Psoas muscle (tissue), 7 donors: ENCODE measurements at regions not wholly inside any gene's neighbourhood (a gene's known extent, or its start where the extent isn't known, plus 50 kb on each side); places are given as distances from the start of the nearest gene placed in this dataset.
"Not testable (repeated sequence)": the region's sequence is repeated elsewhere in the genome, so short reads cannot be mapped to it uniquely, and the experiment has no call there.

Experiments used
- ATAC-seq, 4 donors: fragments of 200-7000 bp; cut with Tn5 transposase; one replicate each; pipeline ENCODE4 v1.9.1; 2020; ENCODE audit warnings: moderate library complexity in 3 of 4, mild to moderate bottlenecking in 2 of 4
- DNase-seq, 2 donors: peaks; one replicate each; pipeline ENCODE4 v3.0.0-alpha.2; 2020
- H3K27ac ChIP-seq: fragments of 200-600 bp; one replicate; pipeline ENCODE4 v1.8.0; 2022
- H3K27me3 ChIP-seq, 3 donors: fragments of 200-600 bp in 1 of 3; one replicate each; pipeline versions ENCODE4 v1.6.1 to v1.8.0; 2013 to 2022; ENCODE audit warnings: low read length in 2 of 3, mild to moderate bottlenecking in 2 of 3, moderate library complexity in 1 of 3; ENCODE audit not compliant: insufficient read depth in 3 of 3
- H3K36me3 ChIP-seq, 2 donors: fragments of 200-600 bp in 1 of 2; one replicate each; pipeline versions ENCODE4 v1.6.1 to v1.8.0; 2013 to 2022; ENCODE audit warnings: low read depth in 1 of 2, mild to moderate bottlenecking in 1 of 2, moderate library complexity in 1 of 2; ENCODE audit not compliant: insufficient read depth in 1 of 2
- H3K4me1 ChIP-seq: fragments of 200-600 bp; one replicate; pipeline ENCODE4 v1.8.0; 2022
- H3K4me3 ChIP-seq: fragments of 200-600 bp; one replicate; pipeline ENCODE4 v1.8.0; 2022; ENCODE audit warnings: mild to moderate bottlenecking
- H3K9me3 ChIP-seq: fragments of 200-600 bp; one replicate; pipeline ENCODE4 v1.8.0; 2022
- CTCF ChIP-seq: fragments of 200-600 bp; IDR thresholded peaks from one replicate; pipeline ENCODE4 v1.8.0; 2022; ENCODE audit warnings: antibody characterized with exemption
- WGBS, 3 donors: extraction: QIAGEN DNeasy Blood & Tissue Kit; methylation state at CpG; one replicate each; pipeline versions ENCODE4 v1.1.6 to v1.1.7; 2013; 5-methylcytosine and 5-hydroxymethylcytosine counted together
- intact Hi-C, 2 donors: fragments of 100-400 bp; cut with DNase I; formaldehyde crosslinking; loops; one replicate each; pipeline versions ENCODE4 v1.11.0 to v1.14.2; 2022
- donor health status: healthy with polysubstance abuse.
- donor health status: DM: no; HTN: no; CAD: no; lungs with moderate emphysema.
- donor health status: Bipolar disorder and iron deficiency.
- donor health status: healthy.
- donor health status: DM: yes; HTN: yes; CAD: no.
- donor health status: DM: no; HTN: no; CAD: no.
- donor health status: DM: yes; HTN: yes; CAD: no.

GRCh38 chr4:28482580-28483270 lies 1622.1 kb downstream of the STIM2 start:
- no peak for ATAC-seq
- no peaks in the 10 kb centered on the region for H3K27me3 ChIP-seq
- no peaks in the 10 kb centered on the region for H3K9me3 ChIP-seq
- TF ChIP-seq CTCF = no peak
- intact Hi-C loops = no loop called here
- WGBS, 3 donors = 55 to 63% (median 59%) methylated on average over 7 of the region's 7 CpGs
- no peak overlapping the region for H3K4me3 ChIP-seq
- no peak for DNase-seq
- H3K4me1 ChIP-seq = no peaks in the 10 kb centered on the region
- no peaks in the 10 kb centered on the region for H3K36me3 ChIP-seq
- no peak overlapping the region for H3K27ac ChIP-seq

- DNase-seq (no peak), ATAC-seq (no peak)
- Histone ChIP-seq H3K36me3 (no peaks in the 10 kb centered on the region), H3K27ac (no peak overlapping the region), H3K4me3 (no peak overlapping the region), H3K9me3 (no peaks in the 10 kb centered on the region), H3K27me3 (no peaks in the 10 kb centered on the region), H3K4me1 (no peaks in the 10 kb centered on the region)
- intact Hi-C loops = loop anchor here in 1 of 2 donors (5.0 kb wide), 1 partner anchor 1994 kb away; no protein-coding TSS in a partner anchor
- 74 to 81% (median 77%) methylated on average over 1 of the region's 1 CpG for WGBS, 3 donors
- no peak for TF ChIP-seq CTCF
These were observed 1627.4 kb downstream of the STIM2 start for GRCh38 chr4:28488021-28488420.

- DNase-seq (no peak), ATAC-seq (no peak)
- WGBS, 3 donors = 80 to 89% (median 83%) methylated on average over 3 of the region's 3 CpGs
These were observed 1630.0 kb downstream of the STIM2 start for GRCh38 chr4:28490669-28491068.

GRCh38 chr4:28505064-28505463 lies 1644.4 kb downstream of the STIM2 start:
- TF ChIP-seq CTCF = no peak
- Histone ChIP-seq H3K9me3 (no peaks in the 10 kb centered on the region), H3K4me1 (no peaks in the 10 kb centered on the region), H3K27me3 (no peaks in the 10 kb centered on the region), H3K27ac (no peak overlapping the region), H3K4me3 (no peak overlapping the region), H3K36me3 (no peaks in the 10 kb centered on the region)
- ATAC-seq (no peak), DNase-seq (no peak)
- WGBS, 3 donors = 85 to 91% (median 87%) methylated on average over 4 of the region's 4 CpGs
- intact Hi-C loops = no loop called here

More at GRCh38 chr4:28490669-28491068, 1630.0 kb downstream of the STIM2 start:
- H3K4me1 ChIP-seq = no peaks in the 10 kb centered on the region
- no peaks in the 10 kb centered on the region for H3K36me3 ChIP-seq
- no peak overlapping the region for H3K4me3 ChIP-seq
- H3K9me3 ChIP-seq = no peaks in the 10 kb centered on the region
- H3K27ac ChIP-seq = no peak overlapping the region
- no peaks in the 10 kb centered on the region for H3K27me3 ChIP-seq
- TF ChIP-seq CTCF = no peak
- intact Hi-C loops = no loop called here

GRCh38 chr4:28508636-28509035 lies 1648.0 kb downstream of the STIM2 start:
- DNase-seq = no peak
- no peak for TF ChIP-seq CTCF
- WGBS, 3 donors = 89 to 91% (median 90%) methylated on average over 9 of the region's 9 CpGs
- ATAC-seq = no peak
- no peaks in the 10 kb centered on the region for H3K27me3 ChIP-seq
- H3K36me3 ChIP-seq = no peaks in the 10 kb centered on the region
- H3K27ac ChIP-seq = no peak overlapping the region
- H3K4me1 ChIP-seq = no peaks in the 10 kb centered on the region
- no peaks in the 10 kb centered on the region for H3K9me3 ChIP-seq
- H3K4me3 ChIP-seq = no peak overlapping the region
- intact Hi-C loops = no loop called here

GRCh38 chr4:28514766-28515165 lies 1654.1 kb downstream of the STIM2 start:
- WGBS, 3 donors = 92 to 100% (median 100%) methylated on average over 11 to 30 of the region's 30 CpGs

More at GRCh38 chr4:28514766-28515165, 1654.1 kb downstream of the STIM2 start:
- H3K27ac ChIP-seq, H3K9me3 ChIP-seq, H3K4me1 ChIP-seq, H3K27me3 ChIP-seq, intact Hi-C loops, DNase-seq, ATAC-seq, H3K36me3 ChIP-seq, H3K4me3 ChIP-seq: not testable (repeated sequence)
